Effector memory CD4-positive, alpha-beta T cell (primary cell): ENCODE measurements at regions not wholly inside any gene's neighbourhood (a gene's known extent, or its start where the extent isn't known, plus 50 kb on each side); places are given as distances from the start of the nearest gene placed in this dataset.

Source experiments
- DNase-seq, 3 donors: peaks; one replicate each; pipeline ENCODE4 v3.0.0-alpha.2; 2020
- H3K27ac ChIP-seq: 2 replicates; pipeline ENCODE4 v1.7.0; 2013; ENCODE audit warnings: mild to moderate bottlenecking, low read length, moderate library complexity; ENCODE audit not compliant: insufficient read depth, poor library complexity, severe bottlenecking
- H3K27me3 ChIP-seq: replicated peaks from 2 replicates; pipeline ENCODE4 v1.7.0; 2013; ENCODE audit warnings: mild to moderate bottlenecking, low read length; ENCODE audit not compliant: insufficient read depth, control insufficient read depth, poor library complexity, severe bottlenecking
- H3K36me3 ChIP-seq: 2 replicates; pipeline ENCODE4 v1.7.0; 2013; ENCODE audit warnings: mild to moderate bottlenecking, low read length, moderate library complexity; ENCODE audit not compliant: control insufficient read depth, insufficient read depth
- H3K4me1 ChIP-seq: 2 replicates; pipeline ENCODE4 v1.7.0; 2013; ENCODE audit warnings: low read length, mild to moderate bottlenecking; ENCODE audit not compliant: control insufficient read depth, insufficient read depth, poor library complexity, severe bottlenecking
- H3K4me3 ChIP-seq: 2 replicates; pipeline ENCODE4 v1.7.0; 2013; ENCODE audit warnings: low read length, low read depth, mild to moderate bottlenecking; ENCODE audit not compliant: insufficient read depth, poor library complexity, severe bottlenecking
- H3K9me3 ChIP-seq: 2 replicates; pipeline ENCODE4 v1.7.0; 2013; ENCODE audit warnings: mild to moderate bottlenecking, low read length, moderate library complexity; ENCODE audit not compliant: control insufficient read depth

GRCh38 chr12:89783359-89784060 lies 74.9 kb upstream of the ATP2B1 start:
- Histone ChIP-seq H3K4me3 (no peak overlapping the region), H3K27ac (no peak overlapping the region), H3K27me3 (no peaks in the 10 kb centered on the region), H3K9me3 (no peaks in the 10 kb centered on the region), H3K4me1 (no peaks in the 10 kb centered on the region), H3K36me3 (no peaks in the 10 kb centered on the region)
- no peak for DNase-seq

GRCh38 chr12:89782807-89783206 lies 74.2 kb upstream of the ATP2B1 start:
- H3K4me1 ChIP-seq = no peaks in the 10 kb centered on the region
- H3K9me3 ChIP-seq = no peaks in the 10 kb centered on the region
- no peak overlapping the region for H3K4me3 ChIP-seq
- no peaks in the 10 kb centered on the region for H3K36me3 ChIP-seq
- H3K27me3 ChIP-seq = no peaks in the 10 kb centered on the region
- no peak overlapping the region for H3K27ac ChIP-seq
- no peak for DNase-seq

GRCh38 chr12:89781946-89782550 lies 73.4 kb upstream of the ATP2B1 start:
- Histone ChIP-seq H3K9me3 (no peaks in the 10 kb centered on the region), H3K4me3 (no peak overlapping the region), H3K4me1 (no peaks in the 10 kb centered on the region), H3K27me3 (no peaks in the 10 kb centered on the region), H3K36me3 (no peaks in the 10 kb centered on the region), H3K27ac (no peak overlapping the region)
- DNase-seq = no peak

GRCh38 chr12:89781156-89781555 lies 72.5 kb upstream of the ATP2B1 start:
- H3K27ac ChIP-seq = no peak overlapping the region
- no peaks in the 10 kb centered on the region for H3K4me1 ChIP-seq
- no peak for DNase-seq
- no peaks in the 10 kb centered on the region for H3K36me3 ChIP-seq
- no peaks in the 10 kb centered on the region for H3K27me3 ChIP-seq
- H3K4me3 ChIP-seq = no peak overlapping the region
- no peaks in the 10 kb centered on the region for H3K9me3 ChIP-seq

- Histone ChIP-seq H3K27ac (no peak overlapping the region), H3K36me3 (no peaks in the 10 kb centered on the region)
These were observed 70.5 kb upstream of the ATP2B1 start for GRCh38 chr12:89779090-89779489.

GRCh38 chr12:89777733-89778379 lies 69.2 kb upstream of the ATP2B1 start:
- H3K27me3 ChIP-seq = no peaks in the 10 kb centered on the region
- DNase-seq = no peak
- no peaks in the 10 kb centered on the region for H3K36me3 ChIP-seq
- no peaks in the 10 kb centered on the region for H3K9me3 ChIP-seq
- no peaks in the 10 kb centered on the region for H3K4me1 ChIP-seq
- H3K4me3 ChIP-seq = no peak overlapping the region
- H3K27ac ChIP-seq = no peak overlapping the region

More at GRCh38 chr12:89779090-89779489, 70.5 kb upstream of the ATP2B1 start:
- no peaks in the 10 kb centered on the region for H3K9me3 ChIP-seq
- no peaks in the 10 kb centered on the region for H3K4me1 ChIP-seq
- H3K4me3 ChIP-seq = no peak overlapping the region
- no peaks in the 10 kb centered on the region for H3K27me3 ChIP-seq
- DNase-seq = no peak

- no peak overlapping the region for H3K27ac ChIP-seq
- H3K9me3 ChIP-seq = no peaks in the 10 kb centered on the region
- H3K36me3 ChIP-seq = no peaks in the 10 kb centered on the region
- H3K27me3 ChIP-seq = no peaks in the 10 kb centered on the region
- no peaks in the 10 kb centered on the region for H3K4me1 ChIP-seq
- no peak overlapping the region for H3K4me3 ChIP-seq
- no peak for DNase-seq
These were observed 67.3 kb upstream of the ATP2B1 start for GRCh38 chr12:89775986-89776365.

- DNase-seq = no peak
- H3K36me3 ChIP-seq = no peaks in the 10 kb centered on the region
- H3K9me3 ChIP-seq = no peaks in the 10 kb centered on the region
- H3K4me3 ChIP-seq = no peak overlapping the region
- H3K27ac ChIP-seq = no peak overlapping the region
- H3K4me1 ChIP-seq = no peaks in the 10 kb centered on the region
- H3K27me3 ChIP-seq = no peaks in the 10 kb centered on the region
These were observed 66.7 kb upstream of the ATP2B1 start for GRCh38 chr12:89775063-89775985.

GRCh38 chr12:89774645-89775044 lies 66.0 kb upstream of the ATP2B1 start:
- Histone ChIP-seq H3K27me3 (no peaks in the 10 kb centered on the region), H3K4me1 (no peaks in the 10 kb centered on the region), H3K4me3 (no peak overlapping the region), H3K36me3 (no peaks in the 10 kb centered on the region), H3K9me3 (no peaks in the 10 kb centered on the region), H3K27ac (no peak overlapping the region)
- no peak for DNase-seq
